ENCODE measurements at regions not wholly inside any gene's neighbourhood (a gene's known extent, or its start where the extent isn't known, plus 50 kb on each side); places are given as distances from the start of the nearest gene placed in this dataset.

DNA sequence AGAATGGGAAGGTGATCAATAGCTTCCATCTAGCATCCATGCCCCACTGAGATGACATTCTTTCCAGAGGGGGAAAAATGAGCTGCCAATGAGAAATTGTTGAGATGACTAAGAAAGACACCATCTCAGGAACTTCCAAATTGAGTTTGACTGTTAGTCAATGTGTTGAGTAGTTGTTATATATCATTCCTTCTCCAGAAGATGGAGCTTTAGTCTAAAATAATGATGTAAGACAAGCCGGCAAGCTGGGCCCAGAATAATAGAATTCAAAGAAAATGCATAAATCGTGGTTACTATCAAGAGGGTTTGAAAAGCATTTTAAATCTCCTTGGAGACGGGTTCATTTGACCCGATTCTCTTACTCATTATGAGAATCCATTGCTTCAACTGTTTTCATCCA lies 71.0 kb upstream of the ATF7IP2 start:
- no peak for DNase-seq (ENCODE audit: extremely low read depth, low read depth)
- TF ChIP-seq, protein P1, sequence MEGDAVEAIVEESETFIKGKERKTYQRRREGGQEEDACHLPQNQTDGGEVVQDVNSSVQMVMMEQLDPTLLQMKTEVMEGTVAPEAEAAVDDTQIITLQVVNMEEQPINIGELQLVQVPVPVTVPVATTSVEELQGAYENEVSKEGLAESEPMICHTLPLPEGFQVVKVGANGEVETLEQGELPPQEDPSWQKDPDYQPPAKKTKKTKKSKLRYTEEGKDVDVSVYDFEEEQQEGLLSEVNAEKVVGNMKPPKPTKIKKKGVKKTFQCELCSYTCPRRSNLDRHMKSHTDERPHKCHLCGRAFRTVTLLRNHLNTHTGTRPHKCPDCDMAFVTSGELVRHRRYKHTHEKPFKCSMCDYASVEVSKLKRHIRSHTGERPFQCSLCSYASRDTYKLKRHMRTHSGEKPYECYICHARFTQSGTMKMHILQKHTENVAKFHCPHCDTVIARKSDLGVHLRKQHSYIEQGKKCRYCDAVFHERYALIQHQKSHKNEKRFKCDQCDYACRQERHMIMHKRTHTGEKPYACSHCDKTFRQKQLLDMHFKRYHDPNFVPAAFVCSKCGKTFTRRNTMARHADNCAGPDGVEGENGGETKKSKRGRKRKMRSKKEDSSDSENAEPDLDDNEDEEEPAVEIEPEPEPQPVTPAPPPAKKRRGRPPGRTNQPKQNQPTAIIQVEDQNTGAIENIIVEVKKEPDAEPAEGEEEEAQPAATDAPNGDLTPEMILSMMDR (IDR thresholded peaks at IDR 0.05; ENCODE audit: low read depth, low read length): no peak

DNA sequence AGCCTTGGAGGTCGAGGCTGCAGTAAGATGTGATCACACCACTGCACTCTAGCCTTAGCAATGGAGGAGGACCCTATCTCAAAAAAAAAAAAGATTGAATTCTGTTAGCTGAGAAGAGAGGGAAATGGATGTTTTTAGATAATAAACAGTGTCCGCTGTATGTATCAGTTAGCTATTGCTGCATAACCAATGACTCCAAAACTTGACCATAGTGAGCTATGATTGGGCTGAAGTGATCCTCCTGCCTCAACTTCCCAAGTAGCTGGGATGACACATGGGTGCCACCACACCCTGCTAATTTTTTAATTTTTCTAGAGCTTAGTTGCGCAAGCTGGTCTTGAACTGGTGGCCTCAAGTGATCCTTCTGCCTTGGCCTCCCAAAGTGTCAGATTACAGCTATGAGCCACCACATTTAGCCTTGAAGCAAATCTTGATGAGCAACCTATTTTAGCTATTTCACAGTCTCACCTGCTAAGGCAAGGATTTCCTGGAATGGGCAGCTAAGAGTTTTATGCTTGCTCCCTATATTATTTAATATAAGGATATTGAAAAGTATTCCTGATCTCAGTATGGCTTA lies 68.3 kb upstream of the ATF7IP2 start:
- DNase-seq (ENCODE audit: extremely low read depth, low read depth): no peak
- TF ChIP-seq, protein P1 (IDR thresholded peaks at IDR 0.05; ENCODE audit: low read depth, low read length): no peak

DNA sequence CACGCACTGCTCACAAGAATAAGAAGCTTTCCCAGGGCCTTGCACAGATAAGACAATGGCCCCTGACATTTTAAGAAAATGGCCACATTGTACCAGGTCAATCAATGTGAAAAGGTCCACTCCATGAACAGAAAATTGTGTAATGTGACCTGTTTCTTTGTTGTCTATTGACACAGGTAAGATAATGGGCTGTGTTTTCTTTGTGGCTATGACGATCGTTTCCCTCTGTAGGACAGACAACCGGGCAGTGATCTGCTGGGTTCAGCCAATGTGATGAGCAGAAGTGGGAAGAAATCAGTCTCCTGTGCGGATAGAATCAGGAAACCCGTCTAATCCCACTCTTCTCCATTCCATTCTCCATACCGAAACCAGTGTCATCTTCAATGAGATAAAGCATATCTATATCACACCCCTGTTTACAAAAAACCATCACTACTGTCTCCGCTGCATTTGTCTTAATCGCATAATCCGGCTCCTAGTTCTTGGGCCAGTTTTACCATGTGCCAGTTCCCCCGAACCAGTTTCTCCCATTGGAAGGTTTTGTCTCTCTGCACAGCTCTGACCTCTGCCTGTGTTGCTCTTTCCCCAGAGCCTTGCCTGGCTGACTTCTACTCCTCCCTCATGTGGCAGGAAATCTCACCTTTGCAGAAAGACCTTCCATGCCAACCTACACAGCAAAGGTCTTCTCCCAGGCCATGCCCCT lies 66.9 kb upstream of the ATF7IP2 start:
- no peak for DNase-seq (ENCODE audit: extremely low read depth, low read depth)
- TF ChIP-seq, protein P1 (IDR thresholded peaks at IDR 0.05; ENCODE audit: low read depth, low read length): no peak

DNA sequence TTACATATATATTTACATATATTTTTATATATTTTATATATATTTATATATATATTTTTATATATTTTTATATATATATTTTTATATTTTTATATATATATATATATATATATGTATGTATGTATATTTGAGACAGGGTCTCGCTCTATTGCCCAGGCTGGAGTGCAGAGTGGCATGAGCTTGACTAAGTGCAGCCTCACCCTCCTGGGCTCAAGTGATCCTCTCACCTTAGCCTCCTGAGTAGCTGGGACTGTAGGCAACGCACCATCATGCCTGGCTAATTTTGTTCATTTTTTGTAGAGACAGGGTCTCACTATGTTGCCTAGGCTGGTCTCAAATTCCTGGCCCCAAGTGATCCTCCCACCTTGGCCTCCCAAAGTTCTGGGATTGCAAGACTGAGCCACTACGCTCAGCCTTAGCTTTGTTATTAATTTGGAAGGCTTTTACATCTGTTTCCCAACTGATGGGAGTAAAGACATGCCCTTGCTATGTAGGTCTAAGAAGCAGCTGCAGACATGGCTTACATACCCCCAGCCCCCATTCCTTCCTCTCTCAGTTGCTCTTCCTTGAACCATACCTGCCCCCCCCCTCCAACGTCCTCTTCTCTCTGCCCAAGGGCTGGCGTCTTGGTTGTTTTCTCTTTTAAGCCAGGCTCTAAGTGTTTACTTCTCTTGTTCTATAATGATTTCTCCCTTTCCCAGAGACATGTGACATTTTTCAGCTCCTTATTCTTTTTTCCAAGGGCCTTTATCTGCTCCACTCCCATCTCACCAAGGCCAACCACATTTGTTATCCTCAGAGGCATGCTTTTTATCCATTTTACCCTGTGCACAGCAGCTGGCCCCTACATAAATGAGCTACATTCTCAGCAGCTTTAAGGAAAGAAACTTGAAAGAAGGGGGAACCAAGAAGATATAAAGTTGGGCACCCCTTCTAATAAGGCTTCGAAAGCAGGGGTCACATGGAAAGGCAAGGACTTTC lies 64.2 kb upstream of the ATF7IP2 start:
- TF ChIP-seq, protein P1 (IDR thresholded peaks at IDR 0.05; ENCODE audit: low read depth, low read length): no peak
- DNase-seq (ENCODE audit: extremely low read depth, low read depth): no peak

DNA sequence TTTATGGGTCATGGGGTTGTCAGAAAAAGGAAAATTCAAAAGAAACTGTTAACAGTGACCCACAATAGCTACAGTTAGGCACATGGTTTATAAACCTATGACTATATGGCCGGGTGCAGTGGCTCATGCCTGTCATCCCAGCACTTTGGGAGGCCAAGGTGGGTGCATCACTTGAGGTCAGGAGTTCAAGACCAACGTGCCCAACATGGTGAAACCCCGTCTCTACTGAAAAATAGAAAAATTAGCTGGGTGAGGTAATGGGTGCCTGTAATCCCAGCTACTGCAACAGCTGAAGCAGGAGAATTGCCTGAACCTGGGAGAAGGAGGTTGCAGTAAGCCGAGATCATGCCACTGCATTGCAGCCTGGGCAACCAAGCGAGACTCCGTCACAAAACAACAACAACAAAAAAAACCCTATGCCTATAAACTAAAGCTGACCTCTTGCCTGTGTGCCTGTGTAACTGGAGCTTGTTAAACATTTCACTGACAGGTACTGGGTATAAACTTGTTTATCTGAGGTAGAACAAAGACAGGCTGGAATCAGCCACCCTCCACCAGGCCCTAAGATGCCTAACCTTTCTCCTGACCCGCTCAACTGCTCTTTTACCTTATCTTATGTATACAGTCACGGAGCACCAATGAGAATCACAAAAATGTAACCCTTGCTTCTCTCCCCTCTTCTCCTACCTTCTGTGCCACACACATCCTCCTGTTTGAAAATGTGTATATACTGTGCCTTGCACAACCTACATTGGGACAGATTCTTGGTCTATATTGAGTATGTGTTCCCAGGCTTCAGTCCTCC lies 62.9 kb upstream of the ATF7IP2 start:
- TF ChIP-seq, protein P1 (IDR thresholded peaks at IDR 0.05; ENCODE audit: low read depth, low read length): no peak

DNA sequence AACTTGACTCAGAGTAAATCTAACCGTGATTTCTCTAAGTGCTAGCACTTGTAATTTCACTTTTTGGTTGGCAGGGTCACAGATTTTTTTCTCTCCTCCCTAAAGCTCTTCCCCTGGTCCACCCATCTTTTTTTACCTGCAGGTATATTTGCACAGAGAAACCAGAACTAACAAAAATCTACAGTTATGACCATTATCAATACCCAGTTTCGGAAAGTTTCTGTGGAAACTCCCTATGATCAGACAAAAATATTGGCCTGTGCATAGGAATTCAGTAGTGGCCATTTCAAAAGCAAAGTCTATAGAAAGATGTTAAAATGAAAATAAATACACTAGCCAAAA lies 62.4 kb upstream of the ATF7IP2 start:
- TF ChIP-seq, protein P1 (IDR thresholded peaks at IDR 0.05; ENCODE audit: low read depth, low read length): no peak
- DNase-seq (ENCODE audit: extremely low read depth, low read depth): no peak

More for the DNA sequence above, 62.9 kb upstream of the ATF7IP2 start:
- DNase-seq (ENCODE audit: extremely low read depth, low read depth): no peak
